ENCODE measurements at regions not wholly inside any gene's neighbourhood (a gene's known extent, or its start where the extent isn't known, plus 50 kb on each side); places are given as distances from the start of the nearest gene placed in this dataset.

GRCh38 chr3:109927726-109928125 is 590.4 kb upstream of the DPPA4 start:
- Histone ChIP-seq H3K27me3 (ENCODE audit: control insufficient read depth in 1 of 2, insufficient read depth in 2 of 2, low read length in 2 of 2) (no peaks in the 10 kb centered on the region), H3K4me1 (ENCODE audit: control insufficient read depth, insufficient read depth, low read length) (no peaks in the 10 kb centered on the region), H3K27ac (ENCODE audit: low read length) (no peak overlapping the region), H3K9ac (ENCODE audit: low read length in 2 of 2) (no peak overlapping the region), H3K9me3 (ENCODE audit: control insufficient read depth in 2 of 2, low read length in 2 of 2) (no peaks in the 10 kb centered on the region), H3K36me3 (ENCODE audit: control insufficient read depth in 2 of 2, insufficient read depth in 2 of 2, low read length in 2 of 2) (no peaks in the 10 kb centered on the region), H3K4me3 (ENCODE audit: low read length in 2 of 2) (no peak overlapping the region)

- Histone ChIP-seq H3K4me1 (ENCODE audit: control insufficient read depth, insufficient read depth, low read length) (no peaks in the 10 kb centered on the region), H3K9ac (ENCODE audit: low read length in 2 of 2) (no peak overlapping the region), H3K9me3 (ENCODE audit: control insufficient read depth in 2 of 2, low read length in 2 of 2) (no peaks in the 10 kb centered on the region), H3K27ac (ENCODE audit: low read length) (no peak overlapping the region), H3K36me3 (ENCODE audit: control insufficient read depth in 2 of 2, insufficient read depth in 2 of 2, low read length in 2 of 2) (no peaks in the 10 kb centered on the region), H3K4me3 (ENCODE audit: low read length in 2 of 2) (no peak overlapping the region), H3K27me3 (ENCODE audit: control insufficient read depth in 1 of 2, insufficient read depth in 2 of 2, low read length in 2 of 2) (no peaks in the 10 kb centered on the region)
Measured at GRCh38 chr3:109930582-109930981, 593.2 kb upstream of the DPPA4 start.

GRCh38 chr3:109933576-109933975 is 596.2 kb upstream of the DPPA4 start:
- H3K27me3 ChIP-seq (ENCODE audit: control insufficient read depth in 1 of 2, insufficient read depth in 2 of 2, low read length in 2 of 2): no peaks in the 10 kb centered on the region
- no peak overlapping the region for H3K4me3 ChIP-seq (ENCODE audit: low read length in 2 of 2)
- H3K4me1 ChIP-seq (ENCODE audit: control insufficient read depth, insufficient read depth, low read length): no peaks in the 10 kb centered on the region
- H3K36me3 ChIP-seq (ENCODE audit: control insufficient read depth in 2 of 2, insufficient read depth in 2 of 2, low read length in 2 of 2): no peaks in the 10 kb centered on the region
- no peak overlapping the region for H3K9ac ChIP-seq (ENCODE audit: low read length in 2 of 2)
- no peaks in the 10 kb centered on the region for H3K9me3 ChIP-seq (ENCODE audit: control insufficient read depth in 2 of 2, low read length in 2 of 2)
- no peak overlapping the region for H3K27ac ChIP-seq (ENCODE audit: low read length)

GRCh38 chr3:109939817-109940216 is 602.5 kb upstream of the DPPA4 start:
- H3K27me3 ChIP-seq (ENCODE audit: control insufficient read depth in 1 of 2, insufficient read depth in 2 of 2, low read length in 2 of 2): no peaks in the 10 kb centered on the region
- no peaks in the 10 kb centered on the region for H3K9me3 ChIP-seq (ENCODE audit: control insufficient read depth in 2 of 2, low read length in 2 of 2)
- no peak overlapping the region for H3K9ac ChIP-seq (ENCODE audit: low read length in 2 of 2)
- H3K27ac ChIP-seq (ENCODE audit: low read length): no peak overlapping the region
- no peaks in the 10 kb centered on the region for H3K4me1 ChIP-seq (ENCODE audit: control insufficient read depth, insufficient read depth, low read length)
- no peaks in the 10 kb centered on the region for H3K36me3 ChIP-seq (ENCODE audit: control insufficient read depth in 2 of 2, insufficient read depth in 2 of 2, low read length in 2 of 2)
- H3K4me3 ChIP-seq (ENCODE audit: low read length in 2 of 2): no peak overlapping the region

- Histone ChIP-seq H3K36me3 (ENCODE audit: control insufficient read depth in 2 of 2, insufficient read depth in 2 of 2, low read length in 2 of 2) (no peaks in the 10 kb centered on the region), H3K9me3 (ENCODE audit: control insufficient read depth in 2 of 2, low read length in 2 of 2) (no peaks in the 10 kb centered on the region), H3K27me3 (ENCODE audit: control insufficient read depth in 1 of 2, insufficient read depth in 2 of 2, low read length in 2 of 2) (no peaks in the 10 kb centered on the region), H3K4me1 (ENCODE audit: control insufficient read depth, insufficient read depth, low read length) (no peaks in the 10 kb centered on the region), H3K9ac (ENCODE audit: low read length in 2 of 2) (no peak overlapping the region), H3K4me3 (ENCODE audit: low read length in 2 of 2) (no peak overlapping the region), H3K27ac (ENCODE audit: low read length) (no peak overlapping the region)
Measured at GRCh38 chr3:109943181-109943580, 605.8 kb upstream of the DPPA4 start.

- Histone ChIP-seq H3K4me1 (ENCODE audit: control insufficient read depth, insufficient read depth, low read length) (no peaks in the 10 kb centered on the region), H3K4me3 (ENCODE audit: low read length in 2 of 2) (no peak overlapping the region), H3K27me3 (ENCODE audit: control insufficient read depth in 1 of 2, insufficient read depth in 2 of 2, low read length in 2 of 2) (no peaks in the 10 kb centered on the region), H3K36me3 (ENCODE audit: control insufficient read depth in 2 of 2, insufficient read depth in 2 of 2, low read length in 2 of 2) (no peaks in the 10 kb centered on the region), H3K27ac (ENCODE audit: low read length) (no peak overlapping the region), H3K9me3 (ENCODE audit: control insufficient read depth in 2 of 2, low read length in 2 of 2) (no peaks in the 10 kb centered on the region), H3K9ac (ENCODE audit: low read length in 2 of 2) (no peak overlapping the region)
Measured at GRCh38 chr3:109944836-109945235, 607.5 kb upstream of the DPPA4 start.

- Histone ChIP-seq H3K4me3 (ENCODE audit: low read length in 2 of 2) (no peak overlapping the region), H3K9me3 (ENCODE audit: control insufficient read depth in 2 of 2, low read length in 2 of 2) (no peaks in the 10 kb centered on the region), H3K36me3 (ENCODE audit: control insufficient read depth in 2 of 2, insufficient read depth in 2 of 2, low read length in 2 of 2) (no peaks in the 10 kb centered on the region), H3K27ac (ENCODE audit: low read length) (no peak overlapping the region), H3K9ac (ENCODE audit: low read length in 2 of 2) (no peak overlapping the region), H3K27me3 (ENCODE audit: control insufficient read depth in 1 of 2, insufficient read depth in 2 of 2, low read length in 2 of 2) (no peaks in the 10 kb centered on the region), H3K4me1 (ENCODE audit: control insufficient read depth, insufficient read depth, low read length) (no peaks in the 10 kb centered on the region)
Measured at GRCh38 chr3:109952924-109953323, 615.6 kb upstream of the DPPA4 start.

- H3K9ac ChIP-seq (ENCODE audit: low read length in 2 of 2): no peak overlapping the region
- no peak overlapping the region for H3K27ac ChIP-seq (ENCODE audit: low read length)
- H3K4me3 ChIP-seq (ENCODE audit: low read length in 2 of 2): no peak overlapping the region
- no peaks in the 10 kb centered on the region for H3K36me3 ChIP-seq (ENCODE audit: control insufficient read depth in 2 of 2, insufficient read depth in 2 of 2, low read length in 2 of 2)
- no peaks in the 10 kb centered on the region for H3K27me3 ChIP-seq (ENCODE audit: control insufficient read depth in 1 of 2, insufficient read depth in 2 of 2, low read length in 2 of 2)
- H3K4me1 ChIP-seq (ENCODE audit: control insufficient read depth, insufficient read depth, low read length): no peaks in the 10 kb centered on the region
- no peaks in the 10 kb centered on the region for H3K9me3 ChIP-seq (ENCODE audit: control insufficient read depth in 2 of 2, low read length in 2 of 2)
Measured at GRCh38 chr3:109963831-109964230, 626.5 kb upstream of the DPPA4 start.

- Histone ChIP-seq H3K27me3 (ENCODE audit: control insufficient read depth in 1 of 2, insufficient read depth in 2 of 2, low read length in 2 of 2) (no peaks in the 10 kb centered on the region), H3K9ac (ENCODE audit: low read length in 2 of 2) (no peak overlapping the region), H3K27ac (ENCODE audit: low read length) (no peak overlapping the region), H3K4me1 (ENCODE audit: control insufficient read depth, insufficient read depth, low read length) (no peaks in the 10 kb centered on the region), H3K36me3 (ENCODE audit: control insufficient read depth in 2 of 2, insufficient read depth in 2 of 2, low read length in 2 of 2) (no peaks in the 10 kb centered on the region), H3K9me3 (ENCODE audit: control insufficient read depth in 2 of 2, low read length in 2 of 2) (no peaks in the 10 kb centered on the region), H3K4me3 (ENCODE audit: low read length in 2 of 2) (no peak overlapping the region)
Measured at GRCh38 chr3:109973733-109974132, 636.4 kb upstream of the DPPA4 start.

- H3K4me3 ChIP-seq (ENCODE audit: low read length in 2 of 2): no peak overlapping the region
- H3K9ac ChIP-seq (ENCODE audit: low read length in 2 of 2): no peak overlapping the region
- no peak overlapping the region for H3K27ac ChIP-seq (ENCODE audit: low read length)
- H3K36me3 ChIP-seq (ENCODE audit: control insufficient read depth in 2 of 2, insufficient read depth in 2 of 2, low read length in 2 of 2): no peaks in the 10 kb centered on the region
- H3K27me3 ChIP-seq (ENCODE audit: control insufficient read depth in 1 of 2, insufficient read depth in 2 of 2, low read length in 2 of 2): no peaks in the 10 kb centered on the region
- H3K4me1 ChIP-seq (ENCODE audit: control insufficient read depth, insufficient read depth, low read length): no peaks in the 10 kb centered on the region
- no peaks in the 10 kb centered on the region for H3K9me3 ChIP-seq (ENCODE audit: control insufficient read depth in 2 of 2, low read length in 2 of 2)
Measured at GRCh38 chr3:109977897-109978296, 640.6 kb upstream of the DPPA4 start.

- H3K36me3 ChIP-seq (ENCODE audit: control insufficient read depth in 2 of 2, insufficient read depth in 2 of 2, low read length in 2 of 2): no peaks in the 10 kb centered on the region
- no peaks in the 10 kb centered on the region for H3K9me3 ChIP-seq (ENCODE audit: control insufficient read depth in 2 of 2, low read length in 2 of 2)
- H3K27ac ChIP-seq (ENCODE audit: low read length): no peak overlapping the region
- H3K27me3 ChIP-seq (ENCODE audit: control insufficient read depth in 1 of 2, insufficient read depth in 2 of 2, low read length in 2 of 2): no peaks in the 10 kb centered on the region
- no peak overlapping the region for H3K9ac ChIP-seq (ENCODE audit: low read length in 2 of 2)
- no peaks in the 10 kb centered on the region for H3K4me1 ChIP-seq (ENCODE audit: control insufficient read depth, insufficient read depth, low read length)
- H3K4me3 ChIP-seq (ENCODE audit: low read length in 2 of 2): no peak overlapping the region
Measured at GRCh38 chr3:109982201-109982600, 644.9 kb upstream of the DPPA4 start.

- H3K36me3 ChIP-seq (ENCODE audit: control insufficient read depth in 2 of 2, insufficient read depth in 2 of 2, low read length in 2 of 2): no peaks in the 10 kb centered on the region
- H3K9ac ChIP-seq (ENCODE audit: low read length in 2 of 2): no peak overlapping the region
- H3K27ac ChIP-seq (ENCODE audit: low read length): no peak overlapping the region
- H3K9me3 ChIP-seq (ENCODE audit: control insufficient read depth in 2 of 2, low read length in 2 of 2): no peaks in the 10 kb centered on the region
- H3K4me3 ChIP-seq (ENCODE audit: low read length in 2 of 2): no peak overlapping the region
- no peaks in the 10 kb centered on the region for H3K27me3 ChIP-seq (ENCODE audit: control insufficient read depth in 1 of 2, insufficient read depth in 2 of 2, low read length in 2 of 2)
- H3K4me1 ChIP-seq (ENCODE audit: control insufficient read depth, insufficient read depth, low read length): no peaks in the 10 kb centered on the region
Measured at GRCh38 chr3:109984976-109985375, 647.6 kb upstream of the DPPA4 start.

All from stomach smooth muscle (tissue), 2 donors.